ENCODE measurements at regions not wholly inside any gene's neighbourhood (a gene's known extent, or its start where the extent isn't known, plus 50 kb on each side); places are given as distances from the start of the nearest gene placed in this dataset.

GRCh38 chr14:89533766-89534165 lies 116.7 kb upstream of the FOXN3 start:
- TF ChIP-seq POLR2AphosphoS5 (IDR thresholded peaks at IDR 0.05) (no peak), CTCF (IDR thresholded peaks at IDR 0.05) (no peak), EP300 (IDR thresholded peaks at IDR 0.05) (no peak), POLR2A (IDR thresholded peaks at IDR 0.05; ENCODE audit: low read depth) (no peak)

All from esophagus muscularis mucosa (tissue), 4 donors.